T-helper 2 cell treated with Interferon-gamma antibody and Interleukin-4, amounts not matched to agents 100 ng/mL and 5 ng/mL, for 36 hours (primary cell): ENCODE measurements at regions not wholly inside any gene's neighbourhood (a gene's known extent, or its start where the extent isn't known, plus 50 kb on each side); places are given as distances from the start of the nearest gene placed in this dataset.

Source experiments
- intact Hi-C: fragments of 100-400 bp; cut with micrococcal nuclease; formaldehyde crosslinking; loops from one replicate; pipeline ENCODE4 v1.15.1; 2023

- intact Hi-C loops = no loop called here
These were observed 520.3 kb upstream of the USP15 start for GRCh38 chr12:61739925-61740324.

DNA sequence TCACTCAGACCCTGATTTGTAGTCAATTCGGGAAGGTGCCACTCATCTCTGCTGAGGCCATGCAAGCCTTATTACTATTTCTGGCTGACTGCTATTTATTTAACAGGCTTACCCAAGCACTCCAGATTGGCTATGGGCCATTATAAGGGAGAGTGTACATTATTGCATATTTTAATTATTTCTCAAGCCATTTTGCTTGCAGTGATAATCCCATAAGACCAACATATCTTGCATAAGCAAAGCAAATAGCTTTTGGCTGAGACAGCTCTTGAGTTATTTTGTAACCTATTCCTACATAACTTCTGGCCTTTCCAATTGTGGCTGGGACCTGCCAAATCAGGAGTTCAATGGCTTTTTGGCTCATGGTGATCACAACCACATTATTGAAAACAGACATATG, 509.6 kb upstream of the USP15 start:
- intact Hi-C loops = no loop called here

- intact Hi-C loops = no loop called here
These were observed 506.0 kb upstream of the USP15 start for GRCh38 chr12:61754214-61754613.

GRCh38 chr12:61757831-61758505, 502.2 kb upstream of the USP15 start:
- intact Hi-C loops = no loop called here

DNA sequence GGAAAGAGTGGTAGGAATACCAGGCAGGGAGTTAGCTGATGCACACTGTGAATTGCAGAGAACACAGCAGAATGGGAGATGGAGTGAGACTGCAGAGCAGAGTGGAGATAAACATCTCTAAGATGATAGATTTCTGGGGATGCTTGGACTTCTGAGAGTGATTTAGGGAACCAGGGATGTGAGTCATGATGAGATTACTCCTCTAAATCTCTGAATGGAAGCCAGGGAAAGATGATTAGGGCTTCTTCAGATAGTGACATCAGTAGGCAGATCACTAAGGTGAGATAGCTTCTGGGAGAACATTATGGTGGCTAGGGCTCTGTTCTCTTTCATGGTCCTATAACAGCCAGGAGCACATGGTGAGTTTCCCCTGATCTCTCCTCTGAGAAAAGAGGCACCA, 501.5 kb upstream of the USP15 start:
- intact Hi-C loops = no loop called here

DNA sequence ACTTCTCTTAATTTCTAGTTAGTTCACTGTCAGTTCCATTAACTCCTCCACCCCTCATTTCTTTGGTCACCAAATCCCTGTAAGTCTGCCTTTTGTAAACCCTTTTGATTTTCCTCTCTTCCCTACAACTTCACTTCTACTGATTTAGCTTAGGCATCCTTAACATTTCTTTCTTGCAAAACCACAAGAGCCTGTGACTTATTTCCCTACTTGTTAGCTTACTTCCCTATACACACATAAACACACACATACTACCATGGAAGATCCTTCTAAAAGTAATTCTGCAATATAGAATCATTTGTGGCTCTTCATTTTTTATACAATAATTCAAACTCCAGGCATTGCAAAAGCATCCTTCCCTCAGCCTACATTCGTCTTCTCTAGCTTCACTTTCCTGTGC, 494.3 kb upstream of the USP15 start:
- intact Hi-C loops = no loop called here

DNA sequence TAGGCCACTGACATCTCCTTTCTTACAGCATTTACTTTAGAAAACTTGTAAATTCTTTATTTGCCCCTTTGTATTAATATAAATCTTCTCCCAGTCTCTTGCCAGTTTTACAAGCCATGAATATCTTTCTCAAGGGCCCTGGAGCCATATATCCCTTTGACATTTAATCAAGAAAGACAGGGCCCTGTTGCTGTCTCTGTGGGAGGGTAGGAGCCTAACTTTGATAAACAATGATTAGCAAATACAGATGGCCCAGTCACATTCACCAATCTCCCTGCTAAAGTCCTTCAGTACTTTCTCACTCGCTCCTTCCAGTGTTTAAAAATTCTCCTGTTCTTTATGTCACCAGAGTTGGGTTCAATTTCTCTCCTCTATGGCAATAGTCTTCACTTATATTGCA, 479.8 kb upstream of the USP15 start:
- intact Hi-C loops = no loop called here

GRCh38 chr12:61781021-61781581, 479.1 kb upstream of the USP15 start:
- intact Hi-C loops = no loop called here

DNA sequence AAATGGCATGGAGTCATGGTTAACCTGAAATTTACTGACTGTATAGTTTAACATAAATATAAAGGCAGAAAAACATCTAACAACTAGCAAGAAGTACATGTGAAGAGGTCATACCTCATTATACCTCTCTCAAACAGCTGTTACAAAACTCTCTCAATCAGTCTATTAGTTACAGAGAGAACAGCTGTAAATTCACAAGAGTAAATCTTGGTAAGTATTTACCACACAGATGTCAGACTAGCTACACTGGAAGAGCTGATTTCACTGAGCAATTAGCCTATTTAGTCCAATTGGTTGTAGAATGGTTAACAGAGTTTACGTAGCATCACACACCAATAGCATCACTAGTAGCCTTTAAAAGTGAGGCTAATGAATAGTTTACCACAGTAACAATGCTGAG, 463.4 kb upstream of the USP15 start:
- intact Hi-C loops = no loop called here

GRCh38 chr12:61797266-61797665, 462.9 kb upstream of the USP15 start:
- intact Hi-C loops = no loop called here

GRCh38 chr12:61798778-61799177, 461.4 kb upstream of the USP15 start:
- intact Hi-C loops = no loop called here

- intact Hi-C loops = no loop called here
These were observed 455.9 kb upstream of the USP15 start for GRCh38 chr12:61804301-61804700.

DNA sequence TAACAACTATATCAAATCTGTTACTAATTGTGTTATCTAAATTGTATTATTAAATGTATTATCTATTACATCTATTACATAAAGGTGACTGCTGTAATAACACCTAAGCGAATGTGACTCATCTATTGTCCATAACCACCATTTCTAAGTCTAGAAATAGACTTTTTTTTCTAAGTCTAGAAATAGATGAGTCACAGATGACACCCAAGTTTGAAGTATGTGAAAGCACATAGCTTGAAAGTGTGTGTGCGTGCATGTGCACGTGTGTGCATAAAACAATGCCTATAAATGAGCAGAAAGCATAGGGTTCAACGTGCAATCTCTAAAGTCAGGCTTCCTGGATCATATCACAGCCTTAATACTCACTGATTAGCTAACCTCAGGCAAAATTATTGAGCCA, 451.3 kb upstream of the USP15 start:
- intact Hi-C loops = no loop called here

DNA sequence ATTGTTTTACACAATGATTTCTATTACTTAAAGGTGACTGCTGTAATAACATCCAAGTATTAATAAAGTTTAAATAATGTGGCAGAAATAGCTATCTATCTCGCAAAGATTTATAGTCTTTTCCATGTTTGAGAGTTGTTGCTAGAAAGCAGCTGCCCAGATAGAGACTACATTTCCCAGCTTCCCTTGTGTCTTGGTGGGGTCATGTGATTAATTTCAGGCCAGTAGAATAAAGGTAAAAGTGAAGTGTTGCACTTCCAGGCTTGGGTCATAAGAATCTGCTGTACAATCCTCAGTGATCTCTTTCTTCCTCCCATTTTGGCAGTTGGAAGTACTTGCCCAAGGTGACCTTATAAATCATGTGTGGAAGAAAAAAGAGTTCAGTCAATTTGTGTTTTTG, 449.7 kb upstream of the USP15 start:
- intact Hi-C loops = no loop called here

- intact Hi-C loops = no loop called here
These were observed 438.8 kb upstream of the USP15 start for GRCh38 chr12:61821381-61821780.

- intact Hi-C loops = no loop called here
These were observed 437.1 kb upstream of the USP15 start for GRCh38 chr12:61823102-61823501.

GRCh38 chr12:61846765-61847164, 413.4 kb upstream of the USP15 start:
- intact Hi-C loops = no loop called here

DNA sequence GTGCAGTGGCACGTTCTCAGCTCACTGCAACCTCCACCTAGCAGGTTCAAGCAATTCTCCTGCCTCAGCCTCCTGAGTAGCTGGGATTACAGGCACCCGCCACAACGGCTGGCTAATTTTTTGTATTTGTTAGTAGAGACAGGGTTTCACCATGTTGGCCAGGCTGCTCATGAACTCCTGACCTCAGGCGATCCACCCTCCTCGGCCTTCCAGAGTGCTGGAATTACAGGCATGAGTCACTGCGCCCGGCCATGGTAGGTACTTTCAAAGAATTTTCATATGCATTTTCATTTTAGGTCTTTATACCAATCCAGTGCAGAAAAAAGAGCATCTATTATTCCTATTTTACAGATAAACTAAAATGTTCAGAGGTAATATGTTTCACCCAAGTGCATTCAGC, 411.3 kb upstream of the USP15 start:
- intact Hi-C loops = no loop called here

- intact Hi-C loops = no loop called here
These were observed 406.3 kb upstream of the USP15 start for GRCh38 chr12:61853945-61854344.

GRCh38 chr12:61854902-61855301, 405.3 kb upstream of the USP15 start:
- intact Hi-C loops = no loop called here

DNA sequence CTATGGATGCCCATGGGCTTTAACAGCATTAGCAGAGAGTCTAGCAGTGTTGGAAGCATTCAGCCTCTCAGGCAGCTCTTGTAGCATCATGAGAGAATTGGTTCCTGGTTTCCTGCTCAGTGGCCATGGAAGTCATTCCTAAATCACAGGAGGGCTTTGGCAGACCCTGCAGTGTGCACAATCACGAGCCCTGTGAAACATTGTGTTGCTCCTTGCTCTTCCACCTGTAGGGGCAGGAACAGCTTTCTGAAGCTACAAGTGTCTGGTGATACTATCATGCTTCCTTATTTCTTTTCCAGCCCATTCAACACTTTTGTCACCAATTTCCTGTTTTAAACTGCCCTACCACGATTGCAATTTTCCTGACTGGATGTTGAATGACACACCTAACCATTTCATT, 402.2 kb upstream of the USP15 start:
- intact Hi-C loops = no loop called here

GRCh38 chr12:61860451-61860850, 399.8 kb upstream of the USP15 start:
- intact Hi-C loops = no loop called here

GRCh38 chr12:61862986-61863385, 397.2 kb upstream of the USP15 start:
- intact Hi-C loops = no loop called here

GRCh38 chr12:61863811-61864210, 396.4 kb upstream of the USP15 start:
- intact Hi-C loops = no loop called here
